GM12878 (cell line): ENCODE measurements at regions not wholly inside any gene's neighbourhood (a gene's known extent, or its start where the extent isn't known, plus 50 kb on each side); places are given as distances from the start of the nearest gene placed in this dataset.

Source experiments
- ATAC-seq: fragments of 200-7000 bp; cut with Tn5 transposase; 3 replicates; pipeline ENCODE4 v1.9.1; 2020; ENCODE audit warnings: mild to moderate bottlenecking, moderate library complexity
- BruUV-seq: library from RNA; stranded (reverse); fragments of 400-500 nt; replicated peaks from 2 replicates; lab custom pipeline; 2021; lab: Mats Ljungman, UMichigan
- CTCF ChIA-PET: fragments of 300-600 bp; sonication (Branson Sonifier 250); formaldehyde crosslinking; extraction: SDS; loops from one replicate; lab custom pipeline; 2021; ENCODE audit warnings: inconsistent platforms; lab: Yijun Ruan, JAX
- POLR2A ChIA-PET: fragments of 350-600 bp; formaldehyde crosslinking; extraction: SDS; loops from one replicate; lab custom pipeline; 2021; ENCODE audit warnings: inconsistent platforms; lab: Charles Lee
- RAD21 ChIA-PET: fragments of 300-600 bp; sonication (Branson Sonifier 250); formaldehyde crosslinking; loops from one replicate; lab custom pipeline; 2023; ENCODE audit warnings: antibody characterized with exemption; ENCODE audit not compliant: unreplicated experiment; lab: Charles Lee
- SMC1A ChIA-PET: fragments of 300-600 bp; sonication (Branson Sonifier 250); formaldehyde crosslinking; loops from one replicate; lab custom pipeline; 2023; ENCODE audit not compliant: unreplicated experiment, uncharacterized antibody; lab: Charles Lee
- DNase-seq: peaks from one replicate; pipeline ENCODE4 v3.0.0-alpha.2; 2011; ENCODE audit warnings: low read depth, low spot score
- FAIRE-seq: peaks from 3 replicates; lab custom pipeline; 2011; peaks lifted over from hg19 to GRCh38; lab: Jason Lieb, UNC
- H2AFZ ChIP-seq: 2 replicates; pipeline ENCODE4 v1.6.0; 2011; ENCODE audit warnings: low read depth, low read length, control low read depth; ENCODE audit not compliant: control insufficient read depth
- H3K27ac ChIP-seq: 2 replicates; pipeline ENCODE4 v1.5.1; 2011; ENCODE audit warnings: control low read depth; ENCODE audit not compliant: control insufficient read depth, insufficient read depth
- H3K27me3 ChIP-seq, 2 experiments: replicated peaks in 1 of 2; 2 replicates each; pipeline versions ENCODE4 v1.6.0 to v1.6.1; 2011; ENCODE audit warnings: low read length in 1 of 2; ENCODE audit not compliant: control insufficient read depth in 2 of 2, insufficient read depth in 2 of 2
- H3K36me3 ChIP-seq, 2 experiments: 2 replicates each; pipeline ENCODE4 v1.5.1; 2011; ENCODE audit warnings: low read length in 1 of 2; ENCODE audit not compliant: control insufficient read depth in 2 of 2, insufficient read depth in 2 of 2
- H3K4me1 ChIP-seq: 2 replicates; pipeline ENCODE4 v1.6.1; 2011; ENCODE audit warnings: mild to moderate bottlenecking, low read length, moderate library complexity, mixed read lengths; ENCODE audit not compliant: control insufficient read depth, insufficient read depth
- H3K4me2 ChIP-seq: 2 replicates; pipeline ENCODE4 v1.6.0; 2011; ENCODE audit warnings: control low read depth; ENCODE audit not compliant: control insufficient read depth, insufficient read depth
- H3K4me3 ChIP-seq: fragments of 200-600 bp; sonication (generic); 2 replicates; pipeline ENCODE4 v1.5.1; 2016
- H3K79me2 ChIP-seq: 2 replicates; pipeline ENCODE4 v1.6.0; 2011; ENCODE audit warnings: low read length; ENCODE audit not compliant: control insufficient read depth, insufficient read depth
- H3K9ac ChIP-seq: 2 replicates; pipeline ENCODE4 v1.8.0; 2011; ENCODE audit warnings: low read length, control low read depth, mixed read lengths; ENCODE audit not compliant: control insufficient read depth, insufficient read depth
- H3K9me3 ChIP-seq: replicated peaks from 3 replicates; pipeline ENCODE4 v1.5.1; 2011; ENCODE audit warnings: mild to moderate bottlenecking, low read length; ENCODE audit not compliant: control insufficient read depth, insufficient read depth
- H4K20me1 ChIP-seq: 2 replicates; pipeline ENCODE4 v1.6.0; 2011; ENCODE audit not compliant: control insufficient read depth, insufficient read depth
- CREB1 ChIP-seq: IDR thresholded peaks from 2 replicates; pipeline ENCODE4 v1.6.1; 2012; ENCODE audit warnings: low read depth, mild to moderate bottlenecking, inconsistent platforms
- DPF2 ChIP-seq: fragments of 450-650 bp; IDR thresholded peaks from 2 replicates; pipeline ENCODE4 v1.6.1; 2017; ENCODE audit warnings: mild to moderate bottlenecking
- EGR1 ChIP-seq, 2 experiments: IDR thresholded peaks; 1 replicate in 1 of 2; 2 replicates in 1 of 2; pipeline ENCODE4 v1.6.1; 2011 to 2012; ENCODE audit warnings: low read depth in 2 of 2, low read length in 2 of 2, borderline replicate concordance in 1 of 2, mild to moderate bottlenecking in 1 of 2, moderate library complexity in 1 of 2
- GATAD2B ChIP-seq: fragments of 450-650 bp; conservative IDR thresholded peaks from 2 replicates; pipeline ENCODE4 v1.6.1; 2017; ENCODE audit warnings: low read depth, mild to moderate bottlenecking, moderate library complexity
- HDGF ChIP-seq: fragments of 450-650 bp; IDR thresholded peaks from 2 replicates; pipeline ENCODE4 v1.6.1; 2016; ENCODE audit warnings: antibody characterized with exemption
- KLF5 ChIP-seq: fragments of 450-650 bp; IDR thresholded peaks from 2 replicates; pipeline ENCODE4 v1.6.1; 2014; ENCODE audit warnings: mild to moderate bottlenecking; ENCODE audit not compliant: partially characterized antibody
- LARP7 ChIP-seq: fragments of 450-650 bp; IDR thresholded peaks from 2 replicates; pipeline ENCODE4 v1.6.1; 2017; ENCODE audit warnings: mild to moderate bottlenecking
- MTA2 ChIP-seq: fragments of 450-650 bp; IDR thresholded peaks from 2 replicates; pipeline ENCODE4 v1.6.1; 2016; ENCODE audit warnings: low read depth, mild to moderate bottlenecking, moderate library complexity
- MTA3 ChIP-seq: IDR thresholded peaks from 2 replicates; pipeline ENCODE4 v1.6.1; 2012; ENCODE audit warnings: low read length, inconsistent platforms, borderline replicate concordance
- POLR2AphosphoS5 ChIP-seq: IDR thresholded peaks from 2 replicates; pipeline ENCODE4 v1.6.1; 2011; ENCODE audit warnings: mild to moderate bottlenecking, low read length, inconsistent platforms
- WGBS: methylation state at CpG from one replicate; pipeline ENCODE4 v1.1.6; 2016; ENCODE audit warnings: low lambda C conversion rate; ENCODE audit not compliant: insufficient replicate concordance, insufficient coverage; ENCODE audit errors: missing lambda C conversion rate; 5-methylcytosine and 5-hydroxymethylcytosine counted together
- in situ Hi-C: fragments of 300-500 bp; cut with MboI; formaldehyde crosslinking; loops from 9 replicates; pipeline ENCODE4 v1.14.3; 2018; ENCODE audit warnings: mixed read lengths
- intact Hi-C: fragments of 100-400 bp; cut with micrococcal nuclease; formaldehyde crosslinking; loops from one replicate; pipeline ENCODE4 v1.14.2; 2022; ENCODE audit not compliant: unreplicated experiment
- TF ChIP-seq, protein P1 (sequence below): fragments of 450-650 bp; IDR thresholded peaks from 2 replicates; pipeline ENCODE4 v1.6.1; 2014; ENCODE audit warnings: mild to moderate bottlenecking
- TF ChIP-seq, protein P2 (sequence below): fragments of 450-650 bp; IDR thresholded peaks from 2 replicates; pipeline ENCODE4 v1.6.1; 2018; ENCODE audit warnings: borderline replicate concordance, mild to moderate bottlenecking; ENCODE audit not compliant: partially characterized antibody

- POLR2A ChIA-PET = no interaction called here
- intact Hi-C loops (no loop called here), in situ Hi-C loops (no loop called here)
- FAIRE-seq (no peak), ATAC-seq (no peak)
- WGBS = 0% methylated on average over 3 of the region's 3 CpGs
- BruUV-seq = no TSS peak
- Histone ChIP-seq H3K4me2 (no peak overlapping the region), H3K27me3 (peaks cover 0 to 4% of the 10 kb centered on the region in 2 experiments; a peak in 2 of 4 replicates), H3K79me2 (no peaks in the 10 kb centered on the region), H4K20me1 (no peaks in the 10 kb centered on the region), H3K4me3 (no peak overlapping the region), H2AFZ (no peak overlapping the region), H3K27ac (no peak overlapping the region)
- SMC1A ChIA-PET = no interaction called here
- RAD21 ChIA-PET = interaction anchor here (0.7 kb wide), 1 partner anchor 91 kb away, joined by 3 read pairs; no protein-coding TSS in a partner anchor
- CTCF ChIA-PET = interaction anchor here (1.7 kb wide), 1 partner anchor 93 kb away, joined by 4 read pairs; no protein-coding TSS in a partner anchor
- TF ChIP-seq, protein P1, sequence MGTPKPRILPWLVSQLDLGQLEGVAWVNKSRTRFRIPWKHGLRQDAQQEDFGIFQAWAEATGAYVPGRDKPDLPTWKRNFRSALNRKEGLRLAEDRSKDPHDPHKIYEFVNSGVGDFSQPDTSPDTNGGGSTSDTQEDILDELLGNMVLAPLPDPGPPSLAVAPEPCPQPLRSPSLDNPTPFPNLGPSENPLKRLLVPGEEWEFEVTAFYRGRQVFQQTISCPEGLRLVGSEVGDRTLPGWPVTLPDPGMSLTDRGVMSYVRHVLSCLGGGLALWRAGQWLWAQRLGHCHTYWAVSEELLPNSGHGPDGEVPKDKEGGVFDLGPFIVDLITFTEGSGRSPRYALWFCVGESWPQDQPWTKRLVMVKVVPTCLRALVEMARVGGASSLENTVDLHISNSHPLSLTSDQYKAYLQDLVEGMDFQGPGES = no peak
- no peak for TF ChIP-seq LARP7
- TF ChIP-seq CREB1 = no peak
- no peak for TF ChIP-seq HDGF
- no peak for TF ChIP-seq GATAD2B
- TF ChIP-seq, all 136 proteins: peak for 0
- no peak for DNase-seq
- Histone ChIP-seq H3K9ac (no peak overlapping the region), H3K36me3 (no peaks in the 10 kb centered on the region), H3K9me3 (no peaks in the 10 kb centered on the region), H3K4me1 (no peaks in the 10 kb centered on the region)
Observed at GRCh38 chr2:23292024-23292423, 93.0 kb upstream of the KLHL29 start.

GRCh38 chr2:23293063-23293462 lies 91.9 kb upstream of the KLHL29 start:
- intact Hi-C loops = no loop called here
- TF ChIP-seq MTA3 = no peak
- no peak for TF ChIP-seq DPF2
- TF ChIP-seq KLF5 = no peak
- no peak for TF ChIP-seq POLR2AphosphoS5
- TF ChIP-seq, protein P2, sequence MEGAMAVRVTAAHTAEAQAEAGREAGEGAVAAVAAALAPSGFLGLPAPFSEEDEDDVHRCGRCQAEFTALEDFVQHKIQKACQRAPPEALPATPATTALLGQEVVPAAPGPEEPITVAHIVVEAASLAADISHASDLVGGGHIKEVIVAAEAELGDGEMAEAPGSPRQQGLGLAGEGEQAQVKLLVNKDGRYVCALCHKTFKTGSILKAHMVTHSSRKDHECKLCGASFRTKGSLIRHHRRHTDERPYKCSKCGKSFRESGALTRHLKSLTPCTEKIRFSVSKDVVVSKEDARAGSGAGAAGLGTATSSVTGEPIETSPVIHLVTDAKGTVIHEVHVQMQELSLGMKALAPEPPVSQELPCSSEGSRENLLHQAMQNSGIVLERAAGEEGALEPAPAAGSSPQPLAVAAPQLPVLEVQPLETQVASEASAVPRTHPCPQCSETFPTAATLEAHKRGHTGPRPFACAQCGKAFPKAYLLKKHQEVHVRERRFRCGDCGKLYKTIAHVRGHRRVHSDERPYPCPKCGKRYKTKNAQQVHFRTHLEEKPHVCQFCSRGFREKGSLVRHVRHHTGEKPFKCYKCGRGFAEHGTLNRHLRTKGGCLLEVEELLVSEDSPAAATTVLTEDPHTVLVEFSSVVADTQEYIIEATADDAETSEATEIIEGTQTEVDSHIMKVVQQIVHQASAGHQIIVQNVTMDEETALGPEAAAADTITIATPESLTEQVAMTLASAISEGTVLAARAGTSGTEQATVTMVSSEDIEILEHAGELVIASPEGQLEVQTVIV = no peak
- no peak for TF ChIP-seq MTA2
- no peak for TF ChIP-seq EGR1 (IDR thresholded peaks at IDR 0.05; ENCODE audit: borderline replicate concordance in 1 of 2, low read depth in 2 of 2, low read length in 2 of 2)

More at GRCh38 chr2:23293063-23293462, 91.9 kb upstream of the KLHL29 start:
- no peak overlapping the region for H3K4me2 ChIP-seq
- POLR2A ChIA-PET = no interaction called here
- H3K79me2 ChIP-seq = no peaks in the 10 kb centered on the region
- H2AFZ ChIP-seq = no peak overlapping the region
- H4K20me1 ChIP-seq = no peaks in the 10 kb centered on the region
- 2% methylated on average over 6 of the region's 6 CpGs for WGBS
- ATAC-seq (no peak), DNase-seq (no peak), FAIRE-seq (no peak)
- in situ Hi-C loops = no loop called here
- RAD21 ChIA-PET = no interaction called here
- CTCF ChIA-PET = interaction anchor here (0.8 to 1.7 kb wide), 2 partner anchors 8 to 94 kb away, joined by 3 to 4 read pairs; no protein-coding TSS in a partner anchor
- H3K27me3 ChIP-seq = peaks cover 0 to 6% of the 10 kb centered on the region in 2 experiments; a peak in 2 of 4 replicates
- H3K36me3 ChIP-seq = no peaks in the 10 kb centered on the region
- BruUV-seq = no TSS peak
- H3K4me1 ChIP-seq = no peaks in the 10 kb centered on the region
- H3K27ac ChIP-seq = no peak overlapping the region
- no peaks in the 10 kb centered on the region for H3K9me3 ChIP-seq
- H3K4me3 ChIP-seq = no peak overlapping the region
- SMC1A ChIA-PET = no interaction called here
- no peak overlapping the region for H3K9ac ChIP-seq
